Activated gamma-delta T cell (primary cell): ENCODE measurements at regions not wholly inside any gene's neighbourhood (a gene's known extent, or its start where the extent isn't known, plus 50 kb on each side); places are given as distances from the start of the nearest gene placed in this dataset.
"Not testable (repeated sequence)": the region's sequence is repeated elsewhere in the genome, so short reads cannot be mapped to it uniquely, and the experiment has no call there.

Source experiments
- DNase-seq: peaks from one replicate; lab custom pipeline; 2025; lab: John Stamatoyannopoulos, UW

DNA sequence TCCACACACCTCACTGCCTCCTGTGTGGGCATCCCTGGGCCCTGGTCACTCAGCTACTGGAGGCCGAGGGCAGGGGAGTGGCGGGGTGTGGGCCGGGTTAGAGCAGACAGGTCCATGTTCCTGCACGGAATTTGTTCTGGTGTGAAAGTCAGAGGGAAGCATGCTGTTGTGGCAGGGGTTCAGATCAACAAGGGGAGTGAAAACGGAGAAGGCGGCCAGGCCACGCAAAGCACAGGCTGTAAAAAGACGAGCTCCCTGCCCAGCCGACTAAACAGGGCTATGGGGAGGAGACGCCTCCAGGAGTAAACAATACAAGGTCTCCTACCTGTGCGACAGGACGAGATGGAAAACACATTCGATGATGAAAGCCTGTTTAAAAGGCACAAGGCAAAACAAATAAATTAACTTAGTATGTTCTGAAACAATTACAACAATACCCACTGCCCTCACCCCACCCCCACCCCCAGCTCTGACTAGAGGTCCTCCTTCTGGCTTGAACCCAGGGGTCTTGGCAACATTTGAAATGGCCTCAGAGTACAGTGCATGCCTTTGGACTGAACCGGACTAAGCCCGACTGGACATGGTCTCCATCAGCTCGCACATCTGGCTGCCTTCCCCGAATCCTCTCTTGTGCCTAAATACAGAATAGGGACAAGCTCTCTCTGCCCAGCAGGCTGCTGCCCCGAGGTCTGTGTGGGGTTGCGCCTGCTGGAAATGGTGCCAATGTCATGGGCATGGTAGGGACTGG lies 274.9 kb upstream of the DIO3 start:
- DNase-seq, result no peak

DNA sequence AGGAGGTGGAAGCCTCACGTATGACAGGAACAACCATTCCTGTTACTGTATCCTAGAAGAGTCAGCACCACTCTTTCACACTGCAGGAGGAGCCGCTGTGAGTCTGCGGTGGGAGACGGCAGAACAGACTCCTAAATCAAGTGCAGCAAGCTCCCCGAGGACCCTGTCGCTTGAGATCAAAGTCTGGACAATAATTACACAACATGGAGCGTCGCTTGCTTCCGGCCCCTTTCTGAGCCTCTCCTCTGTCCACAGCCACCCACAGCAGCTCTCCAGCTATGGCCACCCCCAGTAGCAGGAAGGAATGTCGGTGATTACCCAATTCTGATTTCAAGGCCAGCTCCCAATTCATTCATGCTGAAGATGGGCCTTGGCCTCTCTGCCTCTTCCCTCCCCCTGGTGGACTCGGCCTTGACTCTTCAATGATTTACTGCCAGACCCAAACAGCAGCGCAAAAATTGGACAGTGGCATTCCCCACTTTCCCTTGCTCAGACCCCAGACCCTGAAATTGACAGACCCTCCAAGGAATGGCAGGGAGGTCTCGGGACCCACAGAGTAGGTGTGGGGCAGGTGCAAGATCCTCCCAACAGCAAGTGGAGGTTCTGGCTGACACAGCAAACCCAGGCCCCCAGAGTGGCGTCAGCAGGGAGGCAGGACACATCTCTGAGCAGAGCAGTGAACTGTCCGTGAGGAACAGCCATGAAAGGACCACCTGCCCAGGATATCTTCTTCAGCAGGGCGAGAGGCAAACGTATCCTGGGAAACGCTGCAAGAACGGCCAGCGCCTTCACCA lies 272.7 kb upstream of the DIO3 start:
- no peak for DNase-seq

DNA sequence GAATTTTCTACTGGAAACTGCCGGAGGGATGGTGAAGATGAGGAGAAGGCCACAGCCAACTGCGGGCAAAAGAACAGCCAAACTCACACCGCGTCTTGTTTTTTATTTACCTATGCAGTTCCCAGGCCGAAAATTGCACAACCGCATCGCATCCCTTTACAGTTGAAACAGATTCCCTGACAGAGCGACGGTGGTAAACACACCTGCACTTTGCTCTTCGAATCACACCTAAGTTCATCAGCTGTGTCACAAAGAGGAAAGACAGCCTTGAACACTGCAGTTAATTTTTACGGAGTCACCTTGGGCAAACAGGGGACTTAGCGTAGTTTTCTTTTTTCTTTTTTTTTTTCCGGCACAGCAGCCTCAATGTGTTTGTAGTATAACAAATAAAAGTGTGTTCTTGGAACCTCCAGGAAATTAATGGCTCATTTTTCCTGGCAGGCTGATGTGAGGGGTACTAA lies 272.0 kb upstream of the DIO3 start:
- no peak for DNase-seq

DNA sequence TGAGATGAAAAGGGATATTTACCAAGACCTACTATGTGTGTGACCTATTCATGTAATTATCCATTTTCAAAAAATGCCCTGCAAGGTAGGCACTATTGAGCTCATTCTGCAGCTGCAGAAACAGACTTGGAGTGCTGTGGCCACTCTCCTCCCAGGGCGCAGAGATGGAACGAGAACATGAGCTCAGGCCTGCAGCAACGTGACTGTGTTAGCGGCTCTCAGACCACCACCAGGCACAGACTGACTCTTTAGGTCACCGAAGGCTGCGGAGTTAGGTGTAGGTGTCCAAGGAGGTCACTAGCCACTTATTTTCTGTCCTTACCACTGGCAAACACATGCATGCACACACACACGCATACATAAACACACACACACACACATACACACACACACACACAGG lies 271.4 kb upstream of the DIO3 start:
- DNase-seq, result no peak

DNA sequence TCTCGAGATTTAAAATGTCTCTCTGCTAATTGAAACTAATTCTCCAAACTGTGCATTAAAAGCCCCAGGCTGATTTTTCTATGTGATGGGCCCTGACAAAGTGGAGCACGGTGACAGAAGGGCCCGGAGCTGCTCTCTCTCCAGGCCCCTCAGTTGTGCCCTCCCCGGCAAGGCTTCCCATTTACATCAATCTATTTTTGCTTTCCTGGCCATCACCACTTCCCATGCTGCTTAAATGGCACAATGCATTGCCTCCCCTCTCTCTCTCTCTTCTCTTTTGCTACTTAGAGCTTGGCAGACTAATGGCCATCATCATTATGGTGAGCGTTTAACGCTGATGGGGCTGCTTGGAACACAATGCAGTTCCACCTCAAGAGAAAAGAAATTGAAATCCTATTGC lies 270.7 kb upstream of the DIO3 start:
- no peak for DNase-seq

DNA sequence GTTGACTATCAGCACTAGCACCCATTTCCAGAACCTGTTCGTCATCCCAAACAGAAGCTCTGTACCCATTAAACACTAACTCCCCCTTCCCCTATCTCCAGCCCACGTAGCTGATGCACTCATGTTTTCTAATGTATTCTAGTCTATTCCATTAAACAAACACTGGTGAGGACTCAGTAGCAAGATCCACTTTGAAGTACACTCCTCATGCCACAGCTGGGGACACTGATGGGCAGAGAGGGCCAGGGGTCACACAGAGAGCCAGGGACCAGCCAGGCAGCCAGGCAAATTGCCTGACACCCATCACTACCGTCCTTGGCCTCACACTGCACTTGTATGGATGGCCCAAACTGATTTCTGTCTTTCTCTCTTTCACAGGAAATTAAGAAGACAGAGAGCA lies 269.9 kb upstream of the DIO3 start:
- DNase-seq, result no peak

DNA sequence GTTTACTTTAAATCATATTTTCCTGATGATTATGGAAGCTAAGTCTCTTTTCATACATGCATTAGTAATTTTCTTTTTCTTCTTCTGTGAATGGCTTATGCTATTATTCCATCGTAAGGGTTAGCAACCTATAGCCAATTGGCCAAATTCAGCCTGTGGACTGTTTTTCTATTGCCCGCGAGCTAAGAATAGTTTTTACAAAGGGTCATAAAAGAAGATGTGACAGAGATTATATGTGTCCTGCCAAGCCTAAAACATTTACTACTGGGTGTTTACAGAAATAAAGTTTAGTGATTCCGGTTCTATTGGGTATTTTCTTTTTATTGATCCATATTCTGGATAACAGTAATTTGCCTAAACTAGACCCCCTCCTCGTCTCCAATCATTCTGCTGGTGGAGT lies 268.8 kb upstream of the DIO3 start:
- DNase-seq, result no peak

- no peak for DNase-seq
These were observed 267.7 kb upstream of the DIO3 start for GRCh38 chr14:101293605-101294004.

DNA sequence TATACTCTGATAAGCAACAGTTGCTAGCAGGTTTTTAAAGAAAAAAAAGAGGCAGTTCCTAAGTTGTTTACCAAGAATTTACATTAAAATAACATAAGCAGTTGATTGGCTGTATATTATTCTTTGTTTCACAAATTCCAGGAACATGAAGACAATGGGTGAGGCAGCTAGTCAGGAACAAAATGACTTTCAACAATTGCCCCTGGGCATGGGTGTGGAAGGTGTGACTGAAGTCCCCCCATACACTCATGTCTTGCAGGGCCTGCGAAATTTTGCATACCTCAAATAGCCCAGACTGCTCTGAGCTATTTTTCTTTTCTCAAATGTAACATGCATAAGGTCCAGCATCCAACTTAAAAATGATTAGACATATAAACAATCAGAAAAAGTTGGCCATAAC lies 267.2 kb upstream of the DIO3 start:
- DNase-seq, result no peak

DNA sequence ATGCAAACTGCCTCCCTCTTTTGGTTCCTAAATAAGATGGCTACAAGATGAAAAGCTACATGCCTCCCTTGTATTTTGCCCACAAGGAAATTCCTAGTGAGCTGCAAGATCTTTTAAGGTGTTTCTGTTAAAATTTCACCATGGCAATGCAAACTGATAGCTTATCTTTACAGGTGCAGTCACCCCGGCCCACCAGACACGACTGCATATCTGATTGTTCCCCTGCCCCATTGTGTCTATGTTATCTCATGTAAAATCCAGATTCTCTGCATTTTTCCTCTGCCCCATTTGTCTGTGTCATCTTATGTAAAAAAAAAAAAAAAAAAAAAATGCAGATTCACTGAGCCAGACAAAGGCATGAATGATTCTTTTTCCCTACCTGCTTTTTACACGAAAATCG lies 261.5 kb upstream of the DIO3 start:
- not testable (repeated sequence) for DNase-seq

DNA sequence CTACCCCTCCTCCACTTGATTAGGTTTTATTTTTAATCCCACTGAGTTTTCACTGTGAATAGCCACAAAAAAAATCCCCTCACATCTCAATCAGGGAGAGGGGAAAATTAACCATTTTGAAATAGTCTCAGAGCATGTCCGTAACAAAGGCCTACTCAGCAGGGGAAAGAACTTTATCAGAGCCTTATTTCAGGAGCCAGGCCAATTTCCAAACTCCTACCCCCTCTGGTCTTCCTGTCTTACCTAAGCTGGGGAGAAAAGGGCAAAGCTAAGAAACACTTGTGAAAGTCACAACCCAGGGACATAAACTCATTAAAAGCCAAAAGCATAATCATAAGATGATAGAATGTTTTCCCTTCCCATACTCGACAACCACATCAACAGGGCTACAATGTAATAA lies 260.3 kb upstream of the DIO3 start:
- no peak for DNase-seq

DNA sequence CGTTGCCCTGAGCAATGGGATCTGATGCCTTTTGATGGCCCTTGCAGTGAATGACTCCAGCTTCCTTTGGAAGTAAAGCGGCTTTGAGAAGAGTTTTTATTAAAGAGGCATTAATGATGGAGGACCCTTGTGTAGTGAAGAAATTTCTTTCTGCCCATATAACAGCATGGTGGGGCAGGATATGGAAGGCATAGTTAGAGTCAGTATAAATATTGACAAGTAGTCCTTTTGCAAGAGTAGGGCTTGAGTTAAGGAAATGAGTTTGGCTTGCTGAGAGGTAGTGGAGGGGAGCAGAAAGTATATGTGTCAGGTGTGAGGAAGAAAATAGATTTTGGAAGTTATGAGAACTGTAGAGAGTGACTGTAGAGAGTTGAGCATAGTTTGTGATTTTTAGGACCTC lies 254.1 kb upstream of the DIO3 start:
- not testable (repeated sequence) for DNase-seq

DNA sequence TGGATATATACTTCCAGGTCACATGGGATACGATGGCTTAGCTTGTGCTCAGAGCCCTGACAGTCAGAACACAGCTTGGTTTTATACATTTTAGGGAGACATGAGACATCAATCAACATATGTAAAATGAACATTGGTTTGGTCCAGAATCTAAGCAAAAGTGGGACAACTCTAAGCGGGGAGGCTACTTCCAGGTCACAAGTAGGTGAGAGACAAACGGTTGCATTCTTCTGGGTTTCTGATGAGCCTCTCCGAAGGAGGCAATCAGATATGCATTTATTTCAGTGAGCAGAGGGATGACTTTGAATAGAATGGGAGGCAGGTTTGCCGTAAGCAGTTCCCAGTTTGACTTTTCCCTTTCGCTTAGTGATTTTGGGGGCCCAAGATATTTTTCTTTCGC lies 250.1 kb upstream of the DIO3 start:
- not testable (repeated sequence) for DNase-seq

- DNase-seq, result no peak
These were observed 248.0 kb upstream of the DIO3 start for GRCh38 chr14:101313268-101313667.

DNA sequence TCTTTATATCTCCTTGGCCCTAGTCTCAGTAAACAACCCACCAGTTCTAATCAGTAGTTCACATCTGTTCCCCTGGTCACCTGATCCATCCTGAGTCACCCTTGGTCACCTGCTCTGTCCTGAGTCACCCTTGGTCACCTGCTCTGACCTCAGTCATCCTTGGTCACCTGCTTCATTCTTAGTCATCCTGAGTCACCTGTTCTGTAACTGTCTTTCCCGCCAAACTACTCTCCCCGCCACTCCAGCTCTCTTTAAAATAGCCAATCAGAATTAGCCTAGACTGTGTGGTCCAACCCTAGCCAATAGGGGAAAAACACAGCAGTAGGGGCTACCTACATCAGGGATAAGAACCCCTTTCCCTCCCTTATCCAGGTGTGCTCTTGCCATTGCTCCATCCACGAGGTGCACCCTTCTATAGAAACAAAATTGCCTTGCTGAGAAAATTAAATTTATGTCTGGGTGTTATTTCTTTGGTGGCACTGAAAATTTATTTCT lies 245.4 kb upstream of the DIO3 start:
- DNase-seq, result no peak

GRCh38 chr14:101318271-101318670 lies 243.0 kb upstream of the DIO3 start:
- no peak for DNase-seq

DNA sequence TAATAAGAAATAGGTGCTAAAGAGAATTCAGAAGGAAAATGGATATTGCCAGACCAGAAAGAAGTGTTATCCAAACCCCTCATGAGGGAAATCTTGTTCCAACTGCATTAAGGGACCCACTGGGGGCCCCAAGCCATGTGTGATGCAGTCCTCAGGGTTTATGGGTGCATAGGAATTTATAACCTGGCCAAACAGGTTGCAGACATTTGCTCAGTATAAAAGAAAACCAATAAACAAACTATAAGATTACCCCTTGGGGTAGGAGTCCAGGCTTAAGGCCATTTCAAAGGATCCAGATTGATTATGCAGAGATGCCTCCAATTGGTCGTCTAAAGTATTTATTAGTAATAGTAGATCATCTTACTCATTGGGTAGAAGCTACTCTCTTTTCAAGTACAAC lies 240.9 kb upstream of the DIO3 start:
- no peak for DNase-seq

DNA sequence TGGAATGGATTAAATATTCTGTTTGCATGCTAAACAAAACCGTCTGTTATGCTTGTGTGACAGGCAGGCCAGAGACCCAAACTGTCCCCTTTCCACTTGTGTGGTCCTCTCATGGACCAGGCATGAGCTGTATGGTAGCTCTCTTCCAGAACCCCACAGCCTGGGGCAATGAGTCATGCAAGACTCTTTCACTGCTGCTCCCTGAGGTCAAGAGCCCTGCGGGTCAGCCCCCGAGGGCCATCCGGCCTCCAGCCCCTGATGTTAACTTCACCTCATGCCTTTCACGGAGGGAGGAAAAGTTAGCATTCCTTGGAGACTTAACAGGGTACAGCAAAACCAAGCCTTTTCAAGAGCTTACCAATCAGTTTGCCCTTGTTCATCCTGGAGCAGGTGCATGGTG lies 239.1 kb upstream of the DIO3 start:
- DNase-seq, result no peak

GRCh38 chr14:101323111-101323510 lies 238.2 kb upstream of the DIO3 start:
- no peak for DNase-seq

DNA sequence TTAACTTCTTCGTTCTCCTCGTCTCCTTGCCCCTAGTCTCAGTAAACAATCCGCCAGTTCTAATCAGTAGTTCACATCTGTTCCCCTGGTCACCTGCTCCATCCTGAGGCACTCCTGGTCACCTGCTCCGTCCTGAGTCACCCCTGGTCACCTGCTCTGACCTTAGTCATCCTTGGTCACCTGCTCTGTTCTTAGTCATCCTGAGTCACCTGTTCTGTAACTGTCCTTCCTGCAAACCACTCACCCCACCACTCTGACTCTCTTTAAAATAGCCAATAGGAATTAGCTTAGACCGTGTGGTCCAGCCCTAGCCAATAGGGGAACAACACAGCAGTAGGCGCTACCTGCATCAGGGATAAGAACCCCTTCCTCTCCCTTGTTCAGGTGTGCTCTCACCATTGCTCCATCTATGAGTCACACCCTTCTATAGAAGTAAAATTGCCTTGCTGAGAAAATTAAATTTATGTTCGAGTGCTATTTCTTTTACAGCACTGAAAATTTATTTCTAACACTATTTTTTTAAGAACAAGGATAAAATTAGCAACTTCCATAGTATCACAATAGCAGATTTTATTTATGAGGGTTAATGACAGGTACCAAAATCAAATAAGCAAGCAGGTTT lies 237.6 kb upstream of the DIO3 start:
- not testable (repeated sequence) for DNase-seq

- no peak for DNase-seq
These were observed 236.0 kb upstream of the DIO3 start for GRCh38 chr14:101325319-101325718.

DNA sequence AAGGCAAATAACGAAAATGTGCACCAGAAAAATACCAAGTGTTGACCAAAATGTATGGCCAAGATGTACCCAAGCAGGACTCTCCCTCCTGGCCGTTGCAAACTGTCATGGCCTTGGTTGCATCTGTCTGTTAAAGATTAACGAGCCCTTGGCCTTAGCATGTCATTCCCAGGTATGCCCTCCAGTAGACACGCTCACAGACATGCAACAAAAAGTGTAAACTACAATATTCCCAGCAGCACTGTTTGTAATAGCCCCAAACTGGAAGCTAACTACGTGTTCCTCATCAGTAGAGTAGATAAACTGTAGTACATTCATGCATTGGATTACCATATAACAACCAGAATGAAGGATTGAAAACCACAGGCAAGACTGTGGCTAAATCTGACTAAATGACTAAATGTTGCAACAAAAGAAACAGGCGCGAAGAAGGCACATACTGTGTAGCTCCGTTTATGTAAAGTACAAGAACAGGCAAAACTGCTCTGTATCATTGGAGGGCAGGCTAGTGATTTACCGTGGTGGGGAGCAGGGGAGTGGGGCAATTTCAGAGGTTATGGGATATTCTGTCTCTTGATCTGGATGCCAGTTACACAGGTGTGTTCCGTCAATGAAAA lies 232.8 kb upstream of the DIO3 start:
- no peak for DNase-seq
